IMR-90 (cell line): ENCODE measurements at regions not wholly inside any gene's neighbourhood (a gene's known extent, or its start where the extent isn't known, plus 50 kb on each side); places are given as distances from the start of the nearest gene placed in this dataset.

ENCODE experiments used
- ATAC-seq: fragments of 200-7000 bp; cut with Tn5 transposase; 2 replicates; pipeline ENCODE4 v1.9.1; 2020; ENCODE audit warnings: low read depth, mild to moderate bottlenecking, moderate library complexity
- BruUV-seq: library from RNA; stranded (reverse); fragments of 400-500 nt; replicated peaks from 2 replicates; lab custom pipeline; 2021; lab: Mats Ljungman, UMichigan
- CTCF ChIA-PET: fragments of 300-600 bp; formaldehyde crosslinking; extraction: SDS; loops from one replicate; lab custom pipeline; 2021; ENCODE audit warnings: antibody characterized with exemption; lab: Yijun Ruan, JAX
- POLR2A ChIA-PET: fragments of 300-600 bp; sonication (Branson Sonifier 250); formaldehyde crosslinking; loops from one replicate; lab custom pipeline; 2022; ENCODE audit warnings: antibody characterized with exemption; ENCODE audit not compliant: unreplicated experiment; lab: Charles Lee
- DNase-seq: peaks from one replicate; pipeline ENCODE4 v3.0.0; 2013
- H2AFZ ChIP-seq: replicated peaks from 2 replicates; pipeline ENCODE3; 2013; ENCODE audit warnings: low read length, mild to moderate bottlenecking; ENCODE audit not compliant: poor library complexity
- H2AK5ac ChIP-seq: 2 replicates; pipeline ENCODE4 v1.6.1; 2013; ENCODE audit warnings: low read depth, low read length, inconsistent platforms
- H2AK9ac ChIP-seq: replicated peaks from 2 replicates; pipeline ENCODE3; 2013; ENCODE audit warnings: mild to moderate bottlenecking, low read depth, low read length, moderate library complexity; ENCODE audit not compliant: poor library complexity
- H2BK120ac ChIP-seq: 2 replicates; pipeline ENCODE4 v1.6.1; 2013; ENCODE audit warnings: low read depth, low read length, inconsistent platforms
- H2BK15ac ChIP-seq: 3 replicates; pipeline ENCODE4 v1.6.1; 2013; ENCODE audit warnings: low read depth, low read length, inconsistent platforms
- H2BK20ac ChIP-seq: 2 replicates; pipeline ENCODE4 v1.6.1; 2013; ENCODE audit warnings: low read depth, mild to moderate bottlenecking, inconsistent platforms, low read length, moderate library complexity
- H2BK5ac ChIP-seq: 2 replicates; pipeline ENCODE4 v1.6.1; 2013; ENCODE audit warnings: mild to moderate bottlenecking, low read depth, low read length, inconsistent platforms; ENCODE audit not compliant: poor library complexity, severe bottlenecking
- H3K14ac ChIP-seq: replicated peaks from 2 replicates; pipeline ENCODE4 v1.6.1; 2013; ENCODE audit warnings: low read depth, low read length, inconsistent platforms
- H3K18ac ChIP-seq: 2 replicates; pipeline ENCODE4 v1.6.1; 2013; ENCODE audit warnings: low read depth, low read length, control low read depth
- H3K23ac ChIP-seq: 2 replicates; pipeline ENCODE4 v1.6.1; 2013; ENCODE audit warnings: low read depth, low read length, inconsistent platforms
- H3K27ac ChIP-seq: 2 replicates; pipeline ENCODE4 v1.5.1; 2013; ENCODE audit warnings: mild to moderate bottlenecking, control low read depth, low read length; ENCODE audit not compliant: insufficient read depth
- H3K27me3 ChIP-seq: 2 replicates; pipeline ENCODE4 v1.6.1; 2013; ENCODE audit warnings: low read length; ENCODE audit not compliant: control insufficient read depth, insufficient read depth
- H3K36me3 ChIP-seq: 2 replicates; pipeline ENCODE4 v1.6.1; 2013; ENCODE audit warnings: low read length, mixed read lengths; ENCODE audit not compliant: control insufficient read depth, insufficient read depth
- H3K4ac ChIP-seq: 2 replicates; pipeline ENCODE4 v1.6.1; 2013; ENCODE audit warnings: low read depth, low read length, inconsistent platforms
- H3K4me1 ChIP-seq: 2 replicates; pipeline ENCODE4 v1.6.1; 2013; ENCODE audit warnings: low read length, mixed read lengths; ENCODE audit not compliant: control insufficient read depth, insufficient read depth
- H3K4me2 ChIP-seq: 2 replicates; pipeline ENCODE4 v1.6.1; 2013; ENCODE audit warnings: low read depth, mild to moderate bottlenecking, control low read depth, low read length, moderate library complexity
- H3K4me3 ChIP-seq: 2 replicates; pipeline ENCODE4 v1.5.1; 2013; ENCODE audit warnings: low read depth, mild to moderate bottlenecking, control low read depth, low read length, moderate library complexity; ENCODE audit not compliant: insufficient read depth
- H3K56ac ChIP-seq: 2 replicates; pipeline ENCODE4 v1.6.1; 2013; ENCODE audit warnings: low read length, inconsistent platforms; ENCODE audit not compliant: insufficient read depth; ENCODE audit errors: extremely low read depth
- H3K79me1 ChIP-seq, 2 experiments: 2 replicates each; pipeline ENCODE4 v1.6.1; 2013; ENCODE audit warnings: low read length in 2 of 2, inconsistent platforms in 1 of 2, low read depth in 1 of 2
- H3K9ac ChIP-seq: 2 replicates; pipeline ENCODE4 v1.6.1; 2013; ENCODE audit warnings: low read depth, low read length, control low read depth
- H3K9me1 ChIP-seq: 2 replicates; pipeline ENCODE4 v1.6.1; 2013; ENCODE audit warnings: low read length, inconsistent platforms; ENCODE audit not compliant: insufficient read depth
- H3K9me3 ChIP-seq: 2 replicates; pipeline ENCODE4 v1.6.1; 2013; ENCODE audit warnings: low read length; ENCODE audit not compliant: control insufficient read depth, insufficient read depth
- H4K20me1 ChIP-seq: 2 replicates; pipeline ENCODE4 v1.6.1; 2013; ENCODE audit warnings: low read length, inconsistent platforms; ENCODE audit not compliant: insufficient read depth
- H4K5ac ChIP-seq: 2 replicates; pipeline ENCODE4 v1.6.1; 2013; ENCODE audit warnings: mild to moderate bottlenecking, low read depth, low read length, control low read depth
- H4K8ac ChIP-seq, 2 experiments: 2 replicates each; pipeline ENCODE4 v1.6.1; 2013; ENCODE audit warnings: low read depth in 2 of 2, low read length in 2 of 2, control low read depth in 1 of 2, inconsistent platforms in 1 of 2
- H4K91ac ChIP-seq: 2 replicates; pipeline ENCODE4 v1.6.1; 2013; ENCODE audit warnings: low read depth, low read length, inconsistent platforms; ENCODE audit not compliant: insufficient read depth
- BHLHE40 ChIP-seq: fragments of 150-350 bp; IDR thresholded peaks from 2 replicates; pipeline ENCODE4 v1.6.1; 2016; ENCODE audit warnings: mild to moderate bottlenecking, low read depth, low read length
- CEBPB ChIP-seq: IDR thresholded peaks from 2 replicates; pipeline ENCODE4 v1.6.1; 2012; ENCODE audit warnings: low read depth, low read length, improper control_type of control experiment
- CHD1 ChIP-seq: IDR thresholded peaks from 2 replicates; pipeline ENCODE4 v1.6.1; 2012; ENCODE audit warnings: low read depth, low read length, improper control_type of control experiment
- CTCF ChIP-seq: conservative IDR thresholded peaks from 2 replicates; pipeline ENCODE4 v1.5.1; 2012; ENCODE audit warnings: mild to moderate bottlenecking, low read depth, low read length, improper control_type of control experiment
- ELK1 ChIP-seq: fragments of 150-350 bp; IDR thresholded peaks from 2 replicates; pipeline ENCODE4 v1.6.1; 2016; ENCODE audit warnings: low read depth, mild to moderate bottlenecking, low read length, moderate library complexity, borderline replicate concordance
- FOS ChIP-seq: fragments of 150-350 bp; IDR thresholded peaks from 2 replicates; pipeline ENCODE4 v1.6.1; 2016; ENCODE audit warnings: low read depth, low read length
- MAFK ChIP-seq: IDR thresholded peaks from 2 replicates; pipeline ENCODE4 v1.6.1; 2012; ENCODE audit warnings: low read depth, low read length, improper control_type of control experiment
- MAZ ChIP-seq: IDR thresholded peaks from 2 replicates; pipeline ENCODE4 v1.6.1; 2012; ENCODE audit warnings: low read depth, mild to moderate bottlenecking, low read length, improper control_type of control experiment, moderate library complexity, borderline replicate concordance
- MXI1 ChIP-seq: IDR thresholded peaks from 2 replicates; pipeline ENCODE4 v1.6.1; 2012; ENCODE audit warnings: low read depth, mild to moderate bottlenecking, low read length, moderate library complexity, borderline replicate concordance
- NFE2L2 ChIP-seq: fragments of 150-350 bp; IDR thresholded peaks from 2 replicates; pipeline ENCODE4 v1.6.1; 2016; ENCODE audit warnings: low read depth, mild to moderate bottlenecking, low read length
- POLR2A ChIP-seq: IDR thresholded peaks from 2 replicates; pipeline ENCODE4 v1.6.1; 2012; ENCODE audit warnings: mild to moderate bottlenecking, low read depth, low read length
- RAD21 ChIP-seq: IDR thresholded peaks from 2 replicates; pipeline ENCODE4 v1.6.1; 2012; ENCODE audit warnings: low read length, improper control_type of control experiment
- RCOR1 ChIP-seq: IDR thresholded peaks from 2 replicates; pipeline ENCODE4 v1.6.1; 2012; ENCODE audit warnings: mild to moderate bottlenecking, low read length, improper control_type of control experiment; ENCODE audit not compliant: insufficient replicate concordance
- RFX5 ChIP-seq: IDR thresholded peaks from 2 replicates; pipeline ENCODE4 v1.8.0; 2012; ENCODE audit warnings: low read depth, mild to moderate bottlenecking, low read length, moderate library complexity
- SMC3 ChIP-seq: fragments of 150-350 bp; IDR thresholded peaks from 2 replicates; pipeline ENCODE4 v1.6.1; 2016; ENCODE audit warnings: low read depth, mild to moderate bottlenecking, antibody characterized with exemption, low read length, moderate library complexity
- USF2 ChIP-seq: fragments of 150-350 bp; IDR thresholded peaks from 2 replicates; pipeline ENCODE4 v1.6.1; 2017; ENCODE audit warnings: mild to moderate bottlenecking, antibody characterized with exemption, low read length, low read depth
- WGBS, 2 experiments: methylation state at CpG; one replicate each; pipeline versions ENCODE4 v1.1.5 to v1.1.7; 2013; ENCODE audit warnings: missing lambda C conversion rate in 2 of 2; ENCODE audit not compliant: insufficient read length in 1 of 2; ENCODE audit errors: extremely low coverage in 2 of 2; 5-methylcytosine and 5-hydroxymethylcytosine counted together
- dilution Hi-C: fragments of 300-500 bp; cut with HindIII; formaldehyde crosslinking; loops from one replicate; pipeline ENCODE4 v1.14.3; 2018; ENCODE audit warnings: low sequenced_read_pairs; ENCODE audit not compliant: unreplicated experiment
- in situ Hi-C: fragments of 300-500 bp; cut with MboI; formaldehyde crosslinking; loops from 3 replicates; pipeline ENCODE4 v1.14.3; 2019; ENCODE audit warnings: low sequenced_read_pairs, inconsistent platforms, mixed read lengths
- intact Hi-C: fragments of 100-400 bp; cut with micrococcal nuclease; formaldehyde crosslinking; loops from 2 replicates; pipeline ENCODE4 v1.10.0; 2022

GRCh38 chr12:14259481-14260010 is 105.9 kb upstream of the ATF7IP start:
- H3K9me3 ChIP-seq: peaks cover 5% of the 10 kb centered on the region; the same call in 1 of the 2 replicates
- H3K9ac ChIP-seq: no peak overlapping the region
- no TSS peak for BruUV-seq
- peak overlapping the region; percentile 93 for H2BK5ac ChIP-seq
- no CpG with 5 or more reads among the region's 11 CpGs for WGBS, 2 experiments
- H4K20me1 ChIP-seq: no peaks in the 10 kb centered on the region
- H4K5ac ChIP-seq: peak overlapping the region; percentile 63; the same call in 1 of the 2 replicates
- dilution Hi-C loops (no loop called here), intact Hi-C loops (loop anchor here (1.0 kb wide), 1 partner anchor 106 kb away; the partner anchor contains the start of gene ATF7IP), in situ Hi-C loops (loop anchor here (5.0 to 10.0 kb wide), 2 partner anchors 105 to 513 kb away; partner anchors contain the start of gene ATF7IP)
- no peaks in the 10 kb centered on the region for H3K27me3 ChIP-seq
- ATAC-seq (no peak), DNase-seq (no peak)
- H3K4me3 ChIP-seq: no peak overlapping the region
- ChIA-PET POLR2A (no interaction called here), CTCF (no interaction called here)
- no peaks in the 10 kb centered on the region for H3K79me1 ChIP-seq
- H4K8ac ChIP-seq: peak overlapping the region; percentile 70 to 92; a peak in 3 of 4 replicates
- no peak overlapping the region for H3K4me2 ChIP-seq
- H3K56ac ChIP-seq: no peak overlapping the region
- H2BK20ac ChIP-seq: peak overlapping the region; percentile 69; the same call in 1 of the 2 replicates
- peaks cover 18% of the 10 kb centered on the region for H3K4me1 ChIP-seq
- H3K18ac ChIP-seq: no peak overlapping the region; the same call in 1 of the 2 replicates
- no peak overlapping the region for H3K23ac ChIP-seq
- H4K91ac ChIP-seq: peak overlapping the region; percentile 90
- no peak for TF ChIP-seq POLR2A
- TF ChIP-seq SMC3: no peak
- TF ChIP-seq MXI1: no peak
- TF ChIP-seq RCOR1: no peak
- TF ChIP-seq RFX5: no peak
- TF ChIP-seq CTCF: no peak
- no peak for TF ChIP-seq ELK1
- no peak for TF ChIP-seq MAFK
- TF ChIP-seq CHD1: no peak
- TF ChIP-seq BHLHE40: no peak
- TF ChIP-seq NFE2L2: no peak
- no peak for TF ChIP-seq USF2
- no peak for TF ChIP-seq FOS
- TF ChIP-seq RAD21: no peak
- TF ChIP-seq MAZ: no peak
- no peak for TF ChIP-seq CEBPB
- peak overlapping the region; percentile 71 for H3K27ac ChIP-seq
- peak overlapping the region; percentile 96 for H2BK120ac ChIP-seq
- peak overlapping the region; percentile 64; the same call in 2 of the 3 replicates for H2BK15ac ChIP-seq
- peak overlapping the region; percentile 85 for H3K4ac ChIP-seq
- peaks cover 5% of the 10 kb centered on the region; the same call in 1 of the 2 replicates for H3K9me1 ChIP-seq
- peak overlapping the region; percentile 44 for H2AFZ ChIP-seq
- peak overlapping the region; percentile 87 for H2AK5ac ChIP-seq
- H2AK9ac ChIP-seq: peak overlapping the region; percentile 80
- no peak overlapping the region for H3K14ac ChIP-seq
- no peaks in the 10 kb centered on the region for H3K36me3 ChIP-seq
